ENCODE measurements at regions not wholly inside any gene's neighbourhood (a gene's known extent, or its start where the extent isn't known, plus 50 kb on each side); places are given as distances from the start of the nearest gene placed in this dataset.

- WGBS, 2 donors, result 37 to 39% methylated on average over 7 of the region's 7 CpGs
- peaks cover 0 to 2% of the 10 kb centered on the region in 2 donors for H3K4me1 ChIP-seq (ENCODE audit: control insufficient read depth in 2 of 2, insufficient read depth in 2 of 2, low read length in 1 of 2)
- no peaks in the 10 kb centered on the region for H3K9me3 ChIP-seq (ENCODE audit: control insufficient read depth in 2 of 2, insufficient read depth in 1 of 2, low read depth in 1 of 2, low read length in 1 of 2)
- no peaks in the 10 kb centered on the region for H3K36me3 ChIP-seq (ENCODE audit: control insufficient read depth in 2 of 2, insufficient read depth in 2 of 2, low read length in 1 of 2)
- no peak overlapping the region for H3K4me3 ChIP-seq (ENCODE audit: low read depth in 1 of 2, low read length in 2 of 2)
- H3K27ac ChIP-seq (ENCODE audit: low read depth in 2 of 2, low read length in 1 of 2), result no peak overlapping the region
- H3K27me3 ChIP-seq (ENCODE audit: control insufficient read depth in 1 of 2, insufficient read depth in 2 of 2, low read length in 2 of 2), result no peaks in the 10 kb centered on the region
These were observed 376.1 kb downstream of the IRS1 start for GRCh38 chr2:226423498-226423960.

- Histone ChIP-seq H3K4me3 (ENCODE audit: low read depth in 1 of 2, low read length in 2 of 2) (no peak overlapping the region), H3K9me3 (ENCODE audit: control insufficient read depth in 2 of 2, insufficient read depth in 1 of 2, low read depth in 1 of 2, low read length in 1 of 2) (no peaks in the 10 kb centered on the region), H3K36me3 (ENCODE audit: control insufficient read depth in 2 of 2, insufficient read depth in 2 of 2, low read length in 1 of 2) (no peaks in the 10 kb centered on the region), H3K4me1 (ENCODE audit: control insufficient read depth in 2 of 2, insufficient read depth in 2 of 2, low read length in 1 of 2) (peaks cover 0 to 2% of the 10 kb centered on the region in 2 donors), H3K27ac (ENCODE audit: low read depth in 2 of 2, low read length in 1 of 2) (no peak overlapping the region), H3K27me3 (ENCODE audit: control insufficient read depth in 1 of 2, insufficient read depth in 2 of 2, low read length in 2 of 2) (no peaks in the 10 kb centered on the region)
These were observed 379.0 kb downstream of the IRS1 start for GRCh38 chr2:226420646-226421045.

GRCh38 chr2:226418521-226418920 lies 381.1 kb downstream of the IRS1 start:
- H3K27me3 ChIP-seq (ENCODE audit: control insufficient read depth in 1 of 2, insufficient read depth in 2 of 2, low read length in 2 of 2), result no peaks in the 10 kb centered on the region
- H3K27ac ChIP-seq (ENCODE audit: low read depth in 2 of 2, low read length in 1 of 2), result no peak overlapping the region
- 78 to 88% methylated on average over 5 of the region's 5 CpGs for WGBS, 2 donors
- H3K36me3 ChIP-seq (ENCODE audit: control insufficient read depth in 2 of 2, insufficient read depth in 2 of 2, low read length in 1 of 2), result no peaks in the 10 kb centered on the region
- H3K9me3 ChIP-seq (ENCODE audit: control insufficient read depth in 2 of 2, insufficient read depth in 1 of 2, low read depth in 1 of 2, low read length in 1 of 2), result no peaks in the 10 kb centered on the region
- no peak overlapping the region for H3K4me3 ChIP-seq (ENCODE audit: low read depth in 1 of 2, low read length in 2 of 2)
- H3K4me1 ChIP-seq (ENCODE audit: control insufficient read depth in 2 of 2, insufficient read depth in 2 of 2, low read length in 1 of 2), result peaks cover 0 to under 1% of the 10 kb centered on the region in 2 donors

- H3K4me1 ChIP-seq (ENCODE audit: control insufficient read depth in 2 of 2, insufficient read depth in 2 of 2, low read length in 1 of 2), result no peaks in the 10 kb centered on the region
- H3K4me3 ChIP-seq (ENCODE audit: low read depth in 1 of 2, low read length in 2 of 2), result no peak overlapping the region
- no peak overlapping the region for H3K27ac ChIP-seq (ENCODE audit: low read depth in 2 of 2, low read length in 1 of 2)
- no peaks in the 10 kb centered on the region for H3K27me3 ChIP-seq (ENCODE audit: control insufficient read depth in 1 of 2, insufficient read depth in 2 of 2, low read length in 2 of 2)
- WGBS, 2 donors, result 67 to 83% methylated on average over 2 of the region's 2 CpGs
- no peaks in the 10 kb centered on the region for H3K9me3 ChIP-seq (ENCODE audit: control insufficient read depth in 2 of 2, insufficient read depth in 1 of 2, low read depth in 1 of 2, low read length in 1 of 2)
- no peaks in the 10 kb centered on the region for H3K36me3 ChIP-seq (ENCODE audit: control insufficient read depth in 2 of 2, insufficient read depth in 2 of 2, low read length in 1 of 2)
These were observed 385.3 kb downstream of the IRS1 start for GRCh38 chr2:226414335-226414734.

GRCh38 chr2:226413498-226414130 lies 386.0 kb downstream of the IRS1 start:
- no peaks in the 10 kb centered on the region for H3K36me3 ChIP-seq (ENCODE audit: control insufficient read depth in 2 of 2, insufficient read depth in 2 of 2, low read length in 1 of 2)
- H3K27ac ChIP-seq (ENCODE audit: low read depth in 2 of 2, low read length in 1 of 2), result no peak overlapping the region
- H3K9me3 ChIP-seq (ENCODE audit: control insufficient read depth in 2 of 2, insufficient read depth in 1 of 2, low read depth in 1 of 2, low read length in 1 of 2), result no peaks in the 10 kb centered on the region
- H3K27me3 ChIP-seq (ENCODE audit: control insufficient read depth in 1 of 2, insufficient read depth in 2 of 2, low read length in 2 of 2), result no peaks in the 10 kb centered on the region
- H3K4me1 ChIP-seq (ENCODE audit: control insufficient read depth in 2 of 2, insufficient read depth in 2 of 2, low read length in 1 of 2), result no peaks in the 10 kb centered on the region
- WGBS, 2 donors, result 57 to 64% methylated on average over 2 of the region's 2 CpGs
- H3K4me3 ChIP-seq (ENCODE audit: low read depth in 1 of 2, low read length in 2 of 2), result no peak overlapping the region

- 57 to 75% methylated on average over 4 of the region's 4 CpGs for WGBS, 2 donors
- Histone ChIP-seq H3K9me3 (ENCODE audit: control insufficient read depth in 2 of 2, insufficient read depth in 1 of 2, low read depth in 1 of 2, low read length in 1 of 2) (no peaks in the 10 kb centered on the region), H3K27me3 (ENCODE audit: control insufficient read depth in 1 of 2, insufficient read depth in 2 of 2, low read length in 2 of 2) (no peaks in the 10 kb centered on the region), H3K36me3 (ENCODE audit: control insufficient read depth in 2 of 2, insufficient read depth in 2 of 2, low read length in 1 of 2) (no peaks in the 10 kb centered on the region), H3K27ac (ENCODE audit: low read depth in 2 of 2, low read length in 1 of 2) (no peak overlapping the region), H3K4me1 (ENCODE audit: control insufficient read depth in 2 of 2, insufficient read depth in 2 of 2, low read length in 1 of 2) (no peaks in the 10 kb centered on the region), H3K4me3 (ENCODE audit: low read depth in 1 of 2, low read length in 2 of 2) (no peak overlapping the region)
These were observed 387.8 kb downstream of the IRS1 start for GRCh38 chr2:226411727-226412360.

GRCh38 chr2:226411205-226411604 lies 388.4 kb downstream of the IRS1 start:
- no peaks in the 10 kb centered on the region for H3K27me3 ChIP-seq (ENCODE audit: control insufficient read depth in 1 of 2, insufficient read depth in 2 of 2, low read length in 2 of 2)

GRCh38 chr2:226410247-226410835 lies 389.3 kb downstream of the IRS1 start:
- Histone ChIP-seq H3K27ac (ENCODE audit: low read depth in 2 of 2, low read length in 1 of 2) (no peak overlapping the region), H3K36me3 (ENCODE audit: control insufficient read depth in 2 of 2, insufficient read depth in 2 of 2, low read length in 1 of 2) (no peaks in the 10 kb centered on the region), H3K9me3 (ENCODE audit: control insufficient read depth in 2 of 2, insufficient read depth in 1 of 2, low read depth in 1 of 2, low read length in 1 of 2) (no peaks in the 10 kb centered on the region), H3K4me3 (ENCODE audit: low read depth in 1 of 2, low read length in 2 of 2) (no peak overlapping the region), H3K4me1 (ENCODE audit: control insufficient read depth in 2 of 2, insufficient read depth in 2 of 2, low read length in 1 of 2) (no peaks in the 10 kb centered on the region), H3K27me3 (ENCODE audit: control insufficient read depth in 1 of 2, insufficient read depth in 2 of 2, low read length in 2 of 2) (no peaks in the 10 kb centered on the region)
- WGBS, 2 donors, result 59 to 69% methylated on average over 4 of the region's 4 CpGs

More at GRCh38 chr2:226411205-226411604, 388.4 kb downstream of the IRS1 start:
- H3K9me3 ChIP-seq (ENCODE audit: control insufficient read depth in 2 of 2, insufficient read depth in 1 of 2, low read depth in 1 of 2, low read length in 1 of 2), result no peaks in the 10 kb centered on the region
- no peaks in the 10 kb centered on the region for H3K4me1 ChIP-seq (ENCODE audit: control insufficient read depth in 2 of 2, insufficient read depth in 2 of 2, low read length in 1 of 2)
- no peaks in the 10 kb centered on the region for H3K36me3 ChIP-seq (ENCODE audit: control insufficient read depth in 2 of 2, insufficient read depth in 2 of 2, low read length in 1 of 2)
- no peak overlapping the region for H3K4me3 ChIP-seq (ENCODE audit: low read depth in 1 of 2, low read length in 2 of 2)
- 89 to 97% methylated on average over 3 of the region's 3 CpGs for WGBS, 2 donors
- no peak overlapping the region for H3K27ac ChIP-seq (ENCODE audit: low read depth in 2 of 2, low read length in 1 of 2)

- Histone ChIP-seq H3K27me3 (ENCODE audit: control insufficient read depth in 1 of 2, insufficient read depth in 2 of 2, low read length in 2 of 2) (no peaks in the 10 kb centered on the region), H3K4me3 (ENCODE audit: low read depth in 1 of 2, low read length in 2 of 2) (no peak overlapping the region), H3K36me3 (ENCODE audit: control insufficient read depth in 2 of 2, insufficient read depth in 2 of 2, low read length in 1 of 2) (no peaks in the 10 kb centered on the region), H3K27ac (ENCODE audit: low read depth in 2 of 2, low read length in 1 of 2) (no peak overlapping the region), H3K9me3 (ENCODE audit: control insufficient read depth in 2 of 2, insufficient read depth in 1 of 2, low read depth in 1 of 2, low read length in 1 of 2) (no peaks in the 10 kb centered on the region), H3K4me1 (ENCODE audit: control insufficient read depth in 2 of 2, insufficient read depth in 2 of 2, low read length in 1 of 2) (no peaks in the 10 kb centered on the region)
- WGBS, 2 donors, result 90 to 95% methylated on average over 1 of the region's 1 CpG
These were observed 390.5 kb downstream of the IRS1 start for GRCh38 chr2:226409134-226409533.

- H3K36me3 ChIP-seq (ENCODE audit: control insufficient read depth in 2 of 2, insufficient read depth in 2 of 2, low read length in 1 of 2), result no peaks in the 10 kb centered on the region
- H3K9me3 ChIP-seq (ENCODE audit: control insufficient read depth in 2 of 2, insufficient read depth in 1 of 2, low read depth in 1 of 2, low read length in 1 of 2), result no peaks in the 10 kb centered on the region
- no peak overlapping the region for H3K27ac ChIP-seq (ENCODE audit: low read depth in 2 of 2, low read length in 1 of 2)
- WGBS, 2 donors, result 76 to 78% methylated on average over 4 of the region's 4 CpGs
- H3K27me3 ChIP-seq (ENCODE audit: control insufficient read depth in 1 of 2, insufficient read depth in 2 of 2, low read length in 2 of 2), result no peaks in the 10 kb centered on the region
- no peak overlapping the region for H3K4me3 ChIP-seq (ENCODE audit: low read depth in 1 of 2, low read length in 2 of 2)
- H3K4me1 ChIP-seq (ENCODE audit: control insufficient read depth in 2 of 2, insufficient read depth in 2 of 2, low read length in 1 of 2), result no peaks in the 10 kb centered on the region
These were observed 391.5 kb downstream of the IRS1 start for GRCh38 chr2:226408141-226408540.
